IMR-90 (cell line): ENCODE measurements at regions not wholly inside any gene's neighbourhood (a gene's known extent, or its start where the extent isn't known, plus 50 kb on each side); places are given as distances from the start of the nearest gene placed in this dataset.

Experiments
- ATAC-seq: fragments of 200-7000 bp; cut with Tn5 transposase; 2 replicates; pipeline ENCODE4 v1.9.1; 2020; ENCODE audit warnings: low read depth, mild to moderate bottlenecking, moderate library complexity
- BruUV-seq: library from RNA; stranded (reverse); fragments of 400-500 nt; replicated peaks from 2 replicates; lab custom pipeline; 2021; lab: Mats Ljungman, UMichigan
- CTCF ChIA-PET: fragments of 300-600 bp; formaldehyde crosslinking; extraction: SDS; loops from one replicate; lab custom pipeline; 2021; ENCODE audit warnings: antibody characterized with exemption; lab: Yijun Ruan, JAX
- POLR2A ChIA-PET: fragments of 300-600 bp; sonication (Branson Sonifier 250); formaldehyde crosslinking; loops from one replicate; lab custom pipeline; 2022; ENCODE audit warnings: antibody characterized with exemption; ENCODE audit not compliant: unreplicated experiment; lab: Charles Lee
- DNase-seq: peaks from one replicate; pipeline ENCODE4 v3.0.0; 2013
- H2AFZ ChIP-seq: replicated peaks from 2 replicates; pipeline ENCODE3; 2013; ENCODE audit warnings: low read length, mild to moderate bottlenecking; ENCODE audit not compliant: poor library complexity
- H2AK5ac ChIP-seq: 2 replicates; pipeline ENCODE4 v1.6.1; 2013; ENCODE audit warnings: low read depth, low read length, inconsistent platforms
- H2AK9ac ChIP-seq: replicated peaks from 2 replicates; pipeline ENCODE3; 2013; ENCODE audit warnings: mild to moderate bottlenecking, low read depth, low read length, moderate library complexity; ENCODE audit not compliant: poor library complexity
- H2BK120ac ChIP-seq: 2 replicates; pipeline ENCODE4 v1.6.1; 2013; ENCODE audit warnings: low read depth, low read length, inconsistent platforms
- H2BK15ac ChIP-seq: 3 replicates; pipeline ENCODE4 v1.6.1; 2013; ENCODE audit warnings: low read depth, low read length, inconsistent platforms
- H2BK20ac ChIP-seq: 2 replicates; pipeline ENCODE4 v1.6.1; 2013; ENCODE audit warnings: low read depth, mild to moderate bottlenecking, inconsistent platforms, low read length, moderate library complexity
- H2BK5ac ChIP-seq: 2 replicates; pipeline ENCODE4 v1.6.1; 2013; ENCODE audit warnings: mild to moderate bottlenecking, low read depth, low read length, inconsistent platforms; ENCODE audit not compliant: poor library complexity, severe bottlenecking
- H3K14ac ChIP-seq: replicated peaks from 2 replicates; pipeline ENCODE4 v1.6.1; 2013; ENCODE audit warnings: low read depth, low read length, inconsistent platforms
- H3K18ac ChIP-seq: 2 replicates; pipeline ENCODE4 v1.6.1; 2013; ENCODE audit warnings: low read depth, low read length, control low read depth
- H3K23ac ChIP-seq: 2 replicates; pipeline ENCODE4 v1.6.1; 2013; ENCODE audit warnings: low read depth, low read length, inconsistent platforms
- H3K27ac ChIP-seq: 2 replicates; pipeline ENCODE4 v1.5.1; 2013; ENCODE audit warnings: mild to moderate bottlenecking, control low read depth, low read length; ENCODE audit not compliant: insufficient read depth
- H3K27me3 ChIP-seq: 2 replicates; pipeline ENCODE4 v1.6.1; 2013; ENCODE audit warnings: low read length; ENCODE audit not compliant: control insufficient read depth, insufficient read depth
- H3K36me3 ChIP-seq: 2 replicates; pipeline ENCODE4 v1.6.1; 2013; ENCODE audit warnings: low read length, mixed read lengths; ENCODE audit not compliant: control insufficient read depth, insufficient read depth
- H3K4ac ChIP-seq: 2 replicates; pipeline ENCODE4 v1.6.1; 2013; ENCODE audit warnings: low read depth, low read length, inconsistent platforms
- H3K4me1 ChIP-seq: 2 replicates; pipeline ENCODE4 v1.6.1; 2013; ENCODE audit warnings: low read length, mixed read lengths; ENCODE audit not compliant: control insufficient read depth, insufficient read depth
- H3K4me2 ChIP-seq: 2 replicates; pipeline ENCODE4 v1.6.1; 2013; ENCODE audit warnings: low read depth, mild to moderate bottlenecking, control low read depth, low read length, moderate library complexity
- H3K4me3 ChIP-seq: 2 replicates; pipeline ENCODE4 v1.5.1; 2013; ENCODE audit warnings: low read depth, mild to moderate bottlenecking, control low read depth, low read length, moderate library complexity; ENCODE audit not compliant: insufficient read depth
- H3K56ac ChIP-seq: 2 replicates; pipeline ENCODE4 v1.6.1; 2013; ENCODE audit warnings: low read length, inconsistent platforms; ENCODE audit not compliant: insufficient read depth; ENCODE audit errors: extremely low read depth
- H3K79me1 ChIP-seq, 2 experiments: 2 replicates each; pipeline ENCODE4 v1.6.1; 2013; ENCODE audit warnings: low read length in 2 of 2, inconsistent platforms in 1 of 2, low read depth in 1 of 2
- H3K9ac ChIP-seq: 2 replicates; pipeline ENCODE4 v1.6.1; 2013; ENCODE audit warnings: low read depth, low read length, control low read depth
- H3K9me1 ChIP-seq: 2 replicates; pipeline ENCODE4 v1.6.1; 2013; ENCODE audit warnings: low read length, inconsistent platforms; ENCODE audit not compliant: insufficient read depth
- H3K9me3 ChIP-seq: 2 replicates; pipeline ENCODE4 v1.6.1; 2013; ENCODE audit warnings: low read length; ENCODE audit not compliant: control insufficient read depth, insufficient read depth
- H4K20me1 ChIP-seq: 2 replicates; pipeline ENCODE4 v1.6.1; 2013; ENCODE audit warnings: low read length, inconsistent platforms; ENCODE audit not compliant: insufficient read depth
- H4K5ac ChIP-seq: 2 replicates; pipeline ENCODE4 v1.6.1; 2013; ENCODE audit warnings: mild to moderate bottlenecking, low read depth, low read length, control low read depth
- H4K8ac ChIP-seq, 2 experiments: 2 replicates each; pipeline ENCODE4 v1.6.1; 2013; ENCODE audit warnings: low read depth in 2 of 2, low read length in 2 of 2, control low read depth in 1 of 2, inconsistent platforms in 1 of 2
- H4K91ac ChIP-seq: 2 replicates; pipeline ENCODE4 v1.6.1; 2013; ENCODE audit warnings: low read depth, low read length, inconsistent platforms; ENCODE audit not compliant: insufficient read depth
- BHLHE40 ChIP-seq: fragments of 150-350 bp; IDR thresholded peaks from 2 replicates; pipeline ENCODE4 v1.6.1; 2016; ENCODE audit warnings: mild to moderate bottlenecking, low read depth, low read length
- CEBPB ChIP-seq: IDR thresholded peaks from 2 replicates; pipeline ENCODE4 v1.6.1; 2012; ENCODE audit warnings: low read depth, low read length, improper control_type of control experiment
- CHD1 ChIP-seq: IDR thresholded peaks from 2 replicates; pipeline ENCODE4 v1.6.1; 2012; ENCODE audit warnings: low read depth, low read length, improper control_type of control experiment
- CTCF ChIP-seq: conservative IDR thresholded peaks from 2 replicates; pipeline ENCODE4 v1.5.1; 2012; ENCODE audit warnings: mild to moderate bottlenecking, low read depth, low read length, improper control_type of control experiment
- ELK1 ChIP-seq: fragments of 150-350 bp; IDR thresholded peaks from 2 replicates; pipeline ENCODE4 v1.6.1; 2016; ENCODE audit warnings: low read depth, mild to moderate bottlenecking, low read length, moderate library complexity, borderline replicate concordance
- FOS ChIP-seq: fragments of 150-350 bp; IDR thresholded peaks from 2 replicates; pipeline ENCODE4 v1.6.1; 2016; ENCODE audit warnings: low read depth, low read length
- MAFK ChIP-seq: IDR thresholded peaks from 2 replicates; pipeline ENCODE4 v1.6.1; 2012; ENCODE audit warnings: low read depth, low read length, improper control_type of control experiment
- MAZ ChIP-seq: IDR thresholded peaks from 2 replicates; pipeline ENCODE4 v1.6.1; 2012; ENCODE audit warnings: low read depth, mild to moderate bottlenecking, low read length, improper control_type of control experiment, moderate library complexity, borderline replicate concordance
- MXI1 ChIP-seq: IDR thresholded peaks from 2 replicates; pipeline ENCODE4 v1.6.1; 2012; ENCODE audit warnings: low read depth, mild to moderate bottlenecking, low read length, moderate library complexity, borderline replicate concordance
- NFE2L2 ChIP-seq: fragments of 150-350 bp; IDR thresholded peaks from 2 replicates; pipeline ENCODE4 v1.6.1; 2016; ENCODE audit warnings: low read depth, mild to moderate bottlenecking, low read length
- POLR2A ChIP-seq: IDR thresholded peaks from 2 replicates; pipeline ENCODE4 v1.6.1; 2012; ENCODE audit warnings: mild to moderate bottlenecking, low read depth, low read length
- RAD21 ChIP-seq: IDR thresholded peaks from 2 replicates; pipeline ENCODE4 v1.6.1; 2012; ENCODE audit warnings: low read length, improper control_type of control experiment
- RCOR1 ChIP-seq: IDR thresholded peaks from 2 replicates; pipeline ENCODE4 v1.6.1; 2012; ENCODE audit warnings: mild to moderate bottlenecking, low read length, improper control_type of control experiment; ENCODE audit not compliant: insufficient replicate concordance
- RFX5 ChIP-seq: IDR thresholded peaks from 2 replicates; pipeline ENCODE4 v1.8.0; 2012; ENCODE audit warnings: low read depth, mild to moderate bottlenecking, low read length, moderate library complexity
- SMC3 ChIP-seq: fragments of 150-350 bp; IDR thresholded peaks from 2 replicates; pipeline ENCODE4 v1.6.1; 2016; ENCODE audit warnings: low read depth, mild to moderate bottlenecking, antibody characterized with exemption, low read length, moderate library complexity
- USF2 ChIP-seq: fragments of 150-350 bp; IDR thresholded peaks from 2 replicates; pipeline ENCODE4 v1.6.1; 2017; ENCODE audit warnings: mild to moderate bottlenecking, antibody characterized with exemption, low read length, low read depth
- dilution Hi-C: fragments of 300-500 bp; cut with HindIII; formaldehyde crosslinking; loops from one replicate; pipeline ENCODE4 v1.14.3; 2018; ENCODE audit warnings: low sequenced_read_pairs; ENCODE audit not compliant: unreplicated experiment
- in situ Hi-C: fragments of 300-500 bp; cut with MboI; formaldehyde crosslinking; loops from 3 replicates; pipeline ENCODE4 v1.14.3; 2019; ENCODE audit warnings: low sequenced_read_pairs, inconsistent platforms, mixed read lengths
- intact Hi-C: fragments of 100-400 bp; cut with micrococcal nuclease; formaldehyde crosslinking; loops from 2 replicates; pipeline ENCODE4 v1.10.0; 2022

GRCh38 chr2:39538718-39539117 lies 101.6 kb upstream of the MAP4K3 start:
- peaks cover 5% of the 10 kb centered on the region for H3K4me1 ChIP-seq
- no peak overlapping the region for H2BK20ac ChIP-seq
- no peak overlapping the region for H4K91ac ChIP-seq
- no peak overlapping the region for H2AK5ac ChIP-seq
- dilution Hi-C loops (no loop called here), in situ Hi-C loops (no loop called here), intact Hi-C loops (no loop called here)
- H3K27me3 ChIP-seq: no peaks in the 10 kb centered on the region
- H2BK15ac ChIP-seq: no peak overlapping the region
- no peak for DNase-seq
- H4K20me1 ChIP-seq: no peaks in the 10 kb centered on the region
- no peak overlapping the region for H2AFZ ChIP-seq
- no peak overlapping the region for H3K18ac ChIP-seq
- no TSS peak for BruUV-seq
- no peak overlapping the region for H3K4ac ChIP-seq
- no peak overlapping the region for H3K56ac ChIP-seq
- POLR2A ChIA-PET: no interaction called here
- peaks cover 7% of the 10 kb centered on the region; the same call in 1 of the 2 replicates for H3K9me1 ChIP-seq
- no peak overlapping the region for H2AK9ac ChIP-seq
- no peak overlapping the region for H3K4me3 ChIP-seq
- H3K4me2 ChIP-seq: no peak overlapping the region
- H3K9ac ChIP-seq: no peak overlapping the region
- CTCF ChIA-PET: interaction anchor here (0.6 kb wide), 1 partner anchor 10 kb away, joined by 3 read pairs; no protein-coding TSS in a partner anchor
- TF ChIP-seq CTCF (no peak), NFE2L2 (no peak), CEBPB (no peak), FOS (no peak), SMC3 (no peak), MXI1 (no peak), CHD1 (no peak), USF2 (no peak), RCOR1 (no peak), RFX5 (no peak), ELK1 (no peak), BHLHE40 (no peak), RAD21 (no peak), MAFK (no peak), POLR2A (no peak), MAZ (no peak)
- H4K5ac ChIP-seq: no peak overlapping the region
- no peak overlapping the region for H3K27ac ChIP-seq
- H3K14ac ChIP-seq: no peak overlapping the region
- H4K8ac ChIP-seq: no peak overlapping the region
- no peak overlapping the region for H3K23ac ChIP-seq
- H3K9me3 ChIP-seq: no peaks in the 10 kb centered on the region
- H3K36me3 ChIP-seq: no peaks in the 10 kb centered on the region
- H3K79me1 ChIP-seq: no peaks in the 10 kb centered on the region
- no peak overlapping the region for H2BK5ac ChIP-seq
- no peak overlapping the region for H2BK120ac ChIP-seq
- ATAC-seq: no peak
